Erythroblast (primary cell): ENCODE measurements at regions not wholly inside any gene's neighbourhood (a gene's known extent, or its start where the extent isn't known, plus 50 kb on each side); places are given as distances from the start of the nearest gene placed in this dataset.

Source experiments
- DNase-seq, 2 experiments: peaks; one replicate each; lab custom pipeline; 2025; lab: John Stamatoyannopoulos, UW
- GATA1 ChIP-seq: IDR thresholded peaks from 2 replicates; pipeline ENCODE4 v1.6.1; 2011; ENCODE audit warnings: low read depth, mild to moderate bottlenecking, control low read depth, low read length, moderate library complexity
- POLR2A ChIP-seq: IDR thresholded peaks from 2 replicates; pipeline ENCODE4 v1.6.1; 2011; ENCODE audit warnings: mild to moderate bottlenecking, low read length

DNA sequence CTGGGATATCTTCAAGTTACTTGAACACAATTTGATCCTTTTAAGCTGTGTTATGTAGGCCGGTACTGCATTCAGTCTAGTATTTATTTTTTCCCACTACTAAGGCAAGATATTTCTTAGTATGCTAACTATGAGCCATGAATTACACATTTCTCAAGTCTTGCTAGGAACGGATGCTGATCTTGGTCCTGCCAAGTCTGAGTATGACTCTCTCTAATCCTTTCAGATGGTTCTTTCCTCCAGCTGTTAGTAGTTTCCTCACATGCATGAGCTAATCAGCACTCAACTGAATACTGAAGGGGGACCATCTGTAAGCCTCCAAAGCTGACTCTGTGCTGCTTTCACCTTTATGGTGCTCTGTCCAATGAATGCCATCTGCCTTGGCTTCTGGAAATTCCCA lies 460.3 kb downstream of the KCTD12 start:
- TF ChIP-seq POLR2A (no peak), GATA1 (no peak)
- DNase-seq = no peak

DNA sequence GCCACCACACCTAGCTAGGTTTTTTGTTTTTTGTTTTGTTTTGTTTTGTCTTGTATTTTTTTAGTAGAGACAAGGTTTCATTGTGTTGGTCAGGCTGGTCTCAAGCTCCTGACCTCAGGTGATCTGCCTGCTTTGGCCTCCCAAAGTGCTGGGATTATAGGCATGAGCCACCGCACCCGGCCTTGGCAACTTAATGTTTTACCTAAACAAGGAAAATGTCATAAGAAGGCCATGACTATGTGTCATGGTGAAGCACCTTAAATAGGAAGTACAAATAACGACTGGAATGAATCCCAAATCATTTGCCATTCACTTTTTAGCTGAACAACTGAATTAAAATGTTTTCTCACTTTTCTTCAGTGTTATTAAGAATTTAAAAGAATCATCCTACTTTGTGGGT lies 465.2 kb downstream of the KCTD12 start:
- no peak for DNase-seq
- no peak for TF ChIP-seq POLR2A
- no peak for TF ChIP-seq GATA1

GRCh38 chr13:76418404-76418803 lies 467.8 kb downstream of the KCTD12 start:
- DNase-seq = no peak
- TF ChIP-seq POLR2A (no peak), GATA1 (no peak)

DNA sequence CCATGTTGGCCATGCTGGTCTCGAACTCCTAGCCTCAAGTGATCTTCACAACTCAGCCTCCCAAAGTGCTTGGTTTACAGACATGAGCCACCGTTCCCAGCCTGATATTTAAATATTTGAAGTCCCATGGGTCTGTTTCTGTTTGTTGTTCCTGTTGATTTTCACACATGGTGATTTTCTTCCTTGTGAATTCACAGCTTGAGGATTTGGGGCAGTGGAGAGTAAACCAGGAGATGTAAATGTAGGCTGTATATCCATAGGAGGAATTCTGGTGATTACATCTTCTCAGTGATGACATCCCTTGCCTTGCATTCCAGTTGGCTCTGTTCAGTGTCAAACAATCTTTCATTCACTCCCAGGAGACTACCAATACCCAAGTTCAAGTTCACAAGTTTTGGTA lies 471.9 kb downstream of the KCTD12 start:
- no peak for DNase-seq
- TF ChIP-seq POLR2A = no peak
- no peak for TF ChIP-seq GATA1

- no peak for TF ChIP-seq GATA1
- TF ChIP-seq POLR2A = no peak
Observed at GRCh38 chr13:76406243-76406642, 480.0 kb downstream of the KCTD12 start.

DNA sequence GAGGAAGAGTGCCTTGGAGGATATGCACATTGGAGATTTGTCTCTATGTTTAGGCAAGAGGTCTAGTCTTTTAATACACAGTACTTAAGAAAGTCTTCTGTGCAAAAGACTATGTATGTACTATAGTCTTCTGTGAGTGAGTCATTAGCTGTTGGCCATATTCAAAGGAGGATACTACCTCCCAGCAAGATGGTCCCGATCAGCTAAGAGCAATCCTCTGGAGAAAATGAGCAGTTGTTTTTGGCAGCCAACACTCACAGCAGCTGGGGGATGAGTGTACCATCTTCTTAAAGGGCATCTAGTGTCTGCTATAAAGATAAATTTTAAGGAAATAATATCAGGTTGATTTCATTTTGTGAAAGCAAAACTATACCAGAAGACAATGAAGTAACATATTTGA lies 487.8 kb downstream of the KCTD12 start:
- TF ChIP-seq POLR2A (no peak), GATA1 (no peak)
- DNase-seq = no peak

More at GRCh38 chr13:76406243-76406642, 480.0 kb downstream of the KCTD12 start:
- no peak for DNase-seq

- no peak for TF ChIP-seq POLR2A
- TF ChIP-seq GATA1 = no peak
- DNase-seq = no peak
Observed at GRCh38 chr13:76397413-76397812, 488.8 kb downstream of the KCTD12 start.

DNA sequence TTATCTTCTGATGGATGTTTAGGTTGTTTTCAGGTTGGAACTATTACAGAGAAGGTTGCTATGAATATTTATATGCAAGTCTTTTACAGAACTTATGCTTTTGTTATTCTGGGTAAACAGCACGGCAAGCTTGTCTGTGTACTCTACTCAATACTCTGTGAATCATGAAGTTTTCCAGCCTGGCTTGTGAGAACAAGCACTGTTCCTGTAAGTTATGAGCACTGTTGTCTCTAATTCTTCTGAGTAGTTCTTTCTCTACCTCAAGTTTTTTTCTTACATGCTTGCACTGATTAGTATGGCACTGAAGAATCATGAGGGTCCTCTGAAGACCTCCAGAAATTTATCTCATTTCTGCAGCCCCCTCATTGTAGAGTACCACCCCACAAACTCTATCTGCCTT lies 496.9 kb downstream of the KCTD12 start:
- TF ChIP-seq GATA1 = no peak
- TF ChIP-seq POLR2A = no peak
- no peak for DNase-seq

- DNase-seq = no peak
- TF ChIP-seq GATA1 = no peak
- no peak for TF ChIP-seq POLR2A
Observed at GRCh38 chr13:76387566-76387965, 498.6 kb downstream of the KCTD12 start.

DNA sequence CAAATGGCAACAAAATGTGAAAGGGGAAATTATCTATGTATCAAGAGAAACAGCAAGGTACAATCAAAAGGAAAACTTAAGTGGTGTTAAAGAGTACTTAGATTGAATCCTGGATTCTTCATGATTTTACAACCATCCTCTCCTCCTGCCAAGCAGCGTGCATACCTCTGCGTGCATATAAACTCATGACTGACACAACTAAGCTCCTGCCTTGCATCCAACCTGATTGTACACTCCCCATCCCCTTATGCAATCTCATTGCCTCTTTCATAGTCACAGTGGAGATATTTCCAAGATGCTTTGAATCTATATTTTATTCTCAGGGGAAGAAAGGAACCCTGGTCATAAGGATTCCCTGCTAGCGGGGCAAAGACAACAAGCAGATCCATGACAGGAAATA lies 499.9 kb downstream of the KCTD12 start:
- no peak for DNase-seq
- TF ChIP-seq POLR2A (no peak), GATA1 (no peak)

GRCh38 chr13:76385586-76385985 lies 500.6 kb downstream of the KCTD12 start:
- TF ChIP-seq GATA1 (no peak), POLR2A (no peak)
- DNase-seq = no peak

DNA sequence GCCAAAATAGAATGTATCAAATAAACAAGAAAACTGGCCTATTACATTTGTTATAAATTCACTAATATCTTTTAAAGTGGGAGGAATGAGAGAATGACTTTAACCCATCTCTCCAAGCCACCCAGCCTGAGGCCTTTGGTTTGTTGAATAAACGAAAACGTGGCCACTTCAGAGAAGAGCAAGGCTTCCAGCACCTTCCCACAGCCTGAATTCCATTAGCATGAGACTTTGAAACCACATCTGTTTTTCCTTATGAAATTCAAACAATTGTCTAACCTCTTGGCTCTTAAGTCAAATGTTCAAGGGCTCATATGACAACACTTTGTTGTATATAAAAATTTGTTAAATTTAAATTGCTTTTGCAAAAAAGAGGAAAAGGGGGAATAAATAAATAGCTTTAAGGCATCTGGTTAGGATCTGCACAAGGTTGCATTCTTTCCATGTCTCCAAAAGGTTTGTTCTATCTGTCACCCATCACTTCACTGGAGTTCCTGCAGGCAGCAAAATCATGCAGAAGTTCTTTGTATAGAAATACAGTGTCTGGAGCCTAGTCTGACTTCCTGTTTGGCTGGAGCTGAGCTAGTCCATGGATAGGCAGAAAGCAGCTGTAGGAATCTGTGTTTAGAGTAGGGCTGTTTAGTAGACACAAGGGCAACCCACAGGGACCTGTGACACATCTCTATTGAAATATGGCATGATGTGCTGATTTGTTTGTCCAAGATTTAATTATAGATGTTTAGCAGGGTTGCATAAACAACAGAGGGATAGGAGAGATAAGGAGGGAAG lies 502.3 kb downstream of the KCTD12 start:
- no peak for TF ChIP-seq POLR2A
- no peak for TF ChIP-seq GATA1
- DNase-seq = no peak

DNA sequence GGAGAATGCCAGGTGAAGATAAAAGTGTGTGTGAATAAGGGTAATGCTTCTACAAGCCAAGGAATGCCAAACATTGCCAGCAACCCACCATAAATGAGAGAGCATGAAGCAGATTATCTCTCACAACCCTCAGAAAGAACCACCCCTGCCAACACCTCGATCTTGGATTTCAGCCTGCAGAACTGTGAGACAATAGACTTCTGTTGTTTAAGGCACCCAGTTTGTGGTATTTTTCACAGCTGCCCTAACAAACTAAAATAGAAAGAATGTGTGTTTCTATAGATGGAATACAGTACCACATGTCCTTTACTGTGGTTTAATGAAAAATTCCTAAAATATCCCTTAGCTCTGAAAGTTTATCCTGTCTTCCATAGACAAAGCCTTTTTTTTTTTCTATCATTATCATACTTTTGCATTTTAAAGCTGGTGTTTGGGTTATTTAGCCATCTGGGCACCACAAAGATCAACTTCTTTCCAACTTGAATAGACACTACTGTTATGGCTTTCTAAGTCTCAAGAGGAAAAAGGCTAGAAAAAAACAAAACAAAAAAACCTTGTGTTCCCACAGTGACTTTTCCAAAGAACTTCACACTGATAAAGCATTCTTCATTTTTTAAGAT lies 505.6 kb downstream of the KCTD12 start:
- no peak for TF ChIP-seq POLR2A
- TF ChIP-seq GATA1 = no peak
- DNase-seq = no peak

DNA sequence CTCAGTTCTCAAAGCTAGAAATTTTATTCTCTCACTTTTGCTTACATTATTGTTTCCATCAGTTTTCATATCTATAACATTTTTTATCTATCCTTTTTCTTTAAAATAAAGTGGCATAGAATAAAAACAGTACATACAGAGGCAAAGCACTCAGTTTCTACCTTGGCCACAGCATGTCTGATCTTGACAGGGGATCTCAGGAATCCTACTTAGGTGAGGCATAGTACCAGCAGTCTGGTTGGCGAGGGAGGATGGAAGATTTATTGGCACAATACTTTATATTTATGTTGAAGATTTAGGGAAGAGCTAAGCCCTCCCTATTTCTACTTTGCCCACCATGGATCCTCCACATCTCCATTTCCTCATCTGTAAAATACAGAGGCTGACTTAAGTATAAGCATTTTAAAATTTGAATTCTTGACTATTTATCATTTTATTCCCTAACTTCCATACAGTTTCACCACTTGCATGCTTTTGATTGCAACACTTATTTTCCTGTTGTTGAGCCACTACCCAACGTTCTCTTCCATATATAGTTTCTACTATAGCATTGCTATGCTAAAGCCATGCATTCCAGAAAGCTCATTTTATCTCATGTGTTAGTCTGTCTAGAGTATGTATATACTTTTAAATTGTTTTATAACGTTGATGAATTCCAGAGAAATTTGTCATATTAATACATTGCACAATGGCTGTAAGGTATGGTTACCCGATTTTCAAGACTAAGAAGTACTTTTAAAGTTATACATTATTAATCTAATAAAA lies 506.7 kb downstream of the KCTD12 start:
- no peak for DNase-seq
- TF ChIP-seq GATA1 (no peak), POLR2A (no peak)

DNA sequence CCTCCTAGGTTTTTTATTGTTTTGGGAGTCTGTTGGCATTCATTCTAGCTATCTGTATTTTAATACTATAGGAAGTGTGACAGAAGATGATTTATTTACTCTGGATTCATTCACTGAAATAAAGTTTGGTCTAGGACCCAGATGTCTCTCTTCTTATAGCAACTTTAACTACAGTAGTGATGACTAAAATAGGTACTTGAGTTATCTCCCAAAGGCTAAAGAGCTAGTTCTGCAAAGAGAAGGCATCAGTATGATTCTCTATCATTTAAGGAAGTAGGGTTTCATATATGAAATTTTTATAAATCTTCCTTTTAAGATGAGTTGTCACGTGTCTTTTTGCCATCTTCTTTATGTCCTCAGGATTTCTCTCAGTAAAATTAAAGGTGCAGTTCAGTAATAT lies 507.4 kb downstream of the KCTD12 start:
- no peak for TF ChIP-seq GATA1
- TF ChIP-seq POLR2A = no peak
- no peak for DNase-seq
